Coronary artery (tissue), 2 donors: ENCODE measurements at regions not wholly inside any gene's neighbourhood (a gene's known extent, or its start where the extent isn't known, plus 50 kb on each side); places are given as distances from the start of the nearest gene placed in this dataset.
"Not testable (repeated sequence)": the region's sequence is repeated elsewhere in the genome, so short reads cannot be mapped to it uniquely, and the experiment has no call there.

ENCODE experiments used
- DNase-seq: peaks from one replicate; pipeline ENCODE4 v3.0.0-alpha.2; 2017; ENCODE audit warnings: low spot score
- H3K27ac ChIP-seq, 2 donors: fragments of 200-600 bp; sonication (generic); one replicate each; pipeline ENCODE4 v1.5.1; 2016 to 2019
- H3K4me3 ChIP-seq: fragments of 200-600 bp; sonication (generic); 2 replicates; pipeline ENCODE4 v1.5.1; 2016; ENCODE audit warnings: mild to moderate bottlenecking, moderate library complexity
- TF ChIP-seq, protein P1 (sequence below): fragments of 200-600 bp; sonication (generic); IDR thresholded peaks from one replicate; pipeline ENCODE4 v1.5.1; 2019; ENCODE audit warnings: antibody characterized with exemption

DNA sequence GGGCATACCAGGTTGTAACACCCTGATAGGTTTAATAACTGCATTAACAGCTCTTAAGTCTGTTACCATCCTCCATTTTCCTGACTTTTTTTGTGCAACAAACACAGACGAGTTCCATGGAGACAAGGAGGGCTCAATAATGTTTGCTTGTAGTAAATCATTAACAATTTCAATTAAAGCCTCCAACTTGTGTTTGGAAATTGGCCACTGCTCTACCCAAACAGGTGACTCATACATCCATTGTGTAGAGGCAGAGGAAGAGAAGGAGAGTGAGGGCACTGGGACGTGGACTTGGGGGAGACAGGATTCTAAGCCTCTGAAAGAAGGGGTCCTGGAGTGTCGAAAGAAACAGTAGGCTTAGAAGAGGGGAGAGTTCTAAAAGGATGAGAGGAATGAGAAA, 213.6 kb upstream of the KCNN2 start:
- Histone ChIP-seq H3K4me3 (no peak overlapping the region), H3K27ac (no peak overlapping the region)
- TF ChIP-seq, protein P1, sequence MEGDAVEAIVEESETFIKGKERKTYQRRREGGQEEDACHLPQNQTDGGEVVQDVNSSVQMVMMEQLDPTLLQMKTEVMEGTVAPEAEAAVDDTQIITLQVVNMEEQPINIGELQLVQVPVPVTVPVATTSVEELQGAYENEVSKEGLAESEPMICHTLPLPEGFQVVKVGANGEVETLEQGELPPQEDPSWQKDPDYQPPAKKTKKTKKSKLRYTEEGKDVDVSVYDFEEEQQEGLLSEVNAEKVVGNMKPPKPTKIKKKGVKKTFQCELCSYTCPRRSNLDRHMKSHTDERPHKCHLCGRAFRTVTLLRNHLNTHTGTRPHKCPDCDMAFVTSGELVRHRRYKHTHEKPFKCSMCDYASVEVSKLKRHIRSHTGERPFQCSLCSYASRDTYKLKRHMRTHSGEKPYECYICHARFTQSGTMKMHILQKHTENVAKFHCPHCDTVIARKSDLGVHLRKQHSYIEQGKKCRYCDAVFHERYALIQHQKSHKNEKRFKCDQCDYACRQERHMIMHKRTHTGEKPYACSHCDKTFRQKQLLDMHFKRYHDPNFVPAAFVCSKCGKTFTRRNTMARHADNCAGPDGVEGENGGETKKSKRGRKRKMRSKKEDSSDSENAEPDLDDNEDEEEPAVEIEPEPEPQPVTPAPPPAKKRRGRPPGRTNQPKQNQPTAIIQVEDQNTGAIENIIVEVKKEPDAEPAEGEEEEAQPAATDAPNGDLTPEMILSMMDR: no peak
- DNase-seq: no peak

DNA sequence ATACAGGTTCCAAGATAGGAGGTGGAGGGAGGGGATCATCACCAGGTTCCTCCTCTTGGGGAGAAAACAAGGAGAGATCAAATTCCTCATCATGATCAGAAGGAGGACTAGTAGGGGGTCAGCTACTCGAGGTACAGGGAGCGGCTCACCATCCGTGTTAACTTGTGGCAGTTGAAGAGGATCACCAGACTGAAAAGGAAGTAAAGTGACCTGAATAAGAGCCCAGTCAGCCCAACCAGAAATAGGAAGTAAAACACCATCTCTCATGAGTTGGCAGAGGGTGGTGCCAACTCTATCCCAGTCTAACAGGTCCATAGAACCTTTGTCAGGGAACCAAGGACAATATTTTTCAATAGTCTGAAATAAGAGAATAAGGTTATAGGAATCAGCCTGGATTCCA, 213.1 kb upstream of the KCNN2 start:
- H3K27ac ChIP-seq, H3K4me3 ChIP-seq, DNase-seq: not testable (repeated sequence)

- no peak overlapping the region for H3K27ac ChIP-seq
- TF ChIP-seq, protein P1: no peak
These were observed 209.1 kb upstream of the KCNN2 start for GRCh38 chr5:114152656-114153360.

GRCh38 chr5:114153392-114153791, 208.5 kb upstream of the KCNN2 start:
- TF ChIP-seq, protein P1: no peak
- DNase-seq: no peak
- no peak overlapping the region for H3K27ac ChIP-seq
- H3K4me3 ChIP-seq: no peak overlapping the region

More at GRCh38 chr5:114152656-114153360, 209.1 kb upstream of the KCNN2 start:
- no peak overlapping the region for H3K4me3 ChIP-seq
- no peak for DNase-seq

- DNase-seq: no peak
- H3K27ac ChIP-seq: no peak overlapping the region
- no peak overlapping the region for H3K4me3 ChIP-seq
- TF ChIP-seq, protein P1: no peak
These were observed 208.0 kb upstream of the KCNN2 start for GRCh38 chr5:114153833-114154232.

- no peak overlapping the region for H3K27ac ChIP-seq
- H3K4me3 ChIP-seq: no peak overlapping the region
- TF ChIP-seq, protein P1: no peak
- no peak for DNase-seq
These were observed 195.8 kb upstream of the KCNN2 start for GRCh38 chr5:114166081-114166480.

DNA sequence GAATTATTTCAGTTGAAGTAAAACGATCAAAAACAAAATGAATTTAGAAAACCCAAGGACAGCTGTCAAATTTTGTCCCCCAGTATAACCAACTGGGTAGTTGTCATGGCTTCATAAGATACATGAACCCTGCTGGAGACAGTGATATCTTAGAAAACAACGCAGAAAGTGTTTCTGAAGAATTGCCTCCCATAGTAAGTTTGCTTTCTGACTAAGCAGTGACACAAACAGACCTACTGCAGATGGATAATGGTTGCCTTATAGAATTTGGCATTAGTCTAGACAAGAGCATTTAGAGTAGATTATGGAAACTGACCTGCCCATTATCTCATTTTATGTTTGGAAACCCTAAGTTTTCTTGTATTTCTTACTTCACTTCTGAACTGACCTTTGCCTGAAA, 187.7 kb upstream of the KCNN2 start:
- Histone ChIP-seq H3K27ac (no peak overlapping the region), H3K4me3 (no peak overlapping the region)
- TF ChIP-seq, protein P1: no peak
- DNase-seq: no peak
